A673 (cell line): ENCODE measurements at regions not wholly inside any gene's neighbourhood (a gene's known extent, or its start where the extent isn't known, plus 50 kb on each side); places are given as distances from the start of the nearest gene placed in this dataset.

Experiments
- BruUV-seq: library from RNA; stranded (reverse); fragments of 400-500 nt; replicated peaks from 2 replicates; lab custom pipeline; 2021; lab: Mats Ljungman, UMichigan
- CTCF ChIA-PET: fragments of 300-600 bp; sonication (Branson Sonifier 250); formaldehyde crosslinking; loops from one replicate; lab custom pipeline; 2022; ENCODE audit warnings: antibody characterized with exemption; lab: Charles Lee
- POLR2A ChIA-PET: fragments of 300-600 bp; sonication (Branson Sonifier 250); formaldehyde crosslinking; loops from one replicate; lab custom pipeline; 2022; ENCODE audit warnings: antibody characterized with exemption; ENCODE audit not compliant: low non-redundant PET; lab: Charles Lee
- DNase-seq: peaks from one replicate; pipeline ENCODE4 v3.0.0-alpha.2; 2015; ENCODE audit warnings: low spot score
- H3K27ac ChIP-seq: fragments of 200-600 bp; sonication (generic); 2 replicates; pipeline ENCODE4 v1.5.1; 2016; ENCODE audit warnings: mixed run types, low read depth, mild to moderate bottlenecking, mixed read lengths, antibody characterized with exemption, low read length; ENCODE audit not compliant: poor library complexity, severe bottlenecking
- H3K27me3 ChIP-seq: fragments of 200-600 bp; sonication (generic); replicated peaks from 2 replicates; pipeline ENCODE4 v1.6.1; 2017; ENCODE audit warnings: mixed run types, low read depth, mild to moderate bottlenecking, mixed read lengths, antibody characterized with exemption, low read length; ENCODE audit not compliant: insufficient read depth, poor library complexity
- H3K36me3 ChIP-seq: fragments of 200-600 bp; sonication (generic); 2 replicates; pipeline ENCODE4 v1.6.1; 2016; ENCODE audit warnings: mixed run types, mild to moderate bottlenecking, mixed read lengths, antibody characterized with exemption, low read length; ENCODE audit not compliant: insufficient read depth, poor library complexity, severe bottlenecking
- H3K4me1 ChIP-seq: fragments of 200-600 bp; sonication (generic); 2 replicates; pipeline ENCODE4 v1.6.1; 2017; ENCODE audit warnings: mixed run types, mild to moderate bottlenecking, mixed read lengths, antibody characterized with exemption, low read length; ENCODE audit not compliant: insufficient read depth, poor library complexity, severe bottlenecking
- H3K4me3 ChIP-seq: fragments of 200-600 bp; sonication (generic); 2 replicates; pipeline ENCODE4 v1.5.1; 2016; ENCODE audit warnings: low read depth, mixed run types, mild to moderate bottlenecking, mixed read lengths, low read length; ENCODE audit not compliant: poor library complexity, severe bottlenecking
- H3K9me3 ChIP-seq: fragments of 200-600 bp; sonication (generic); 2 replicates; pipeline ENCODE4 v1.6.1; 2016; ENCODE audit warnings: mixed run types, low read depth, mild to moderate bottlenecking, mixed read lengths, antibody characterized with exemption, low read length; ENCODE audit not compliant: poor library complexity, severe bottlenecking
- CTCF ChIP-seq: fragments of 300-800, 200-600 bp; sonication (generic); conservative IDR thresholded peaks from 2 replicates; pipeline ENCODE4 v1.5.1; 2017; ENCODE audit warnings: low read depth, mild to moderate bottlenecking, antibody characterized with exemption, low read length, moderate library complexity, mixed read lengths
- EZH2 ChIP-seq: fragments of 200-600 bp; sonication (generic); IDR thresholded peaks from 2 replicates; pipeline ENCODE4 v1.6.1; 2017; ENCODE audit warnings: borderline replicate concordance, low read depth, mild to moderate bottlenecking, mixed read lengths, antibody characterized with exemption, low read length; ENCODE audit not compliant: poor library complexity, severe bottlenecking
- intact Hi-C: fragments of 100-400 bp; cut with micrococcal nuclease; formaldehyde crosslinking; loops from one replicate; pipeline ENCODE4 v1.10.0; 2022; ENCODE audit not compliant: unreplicated experiment

DNA sequence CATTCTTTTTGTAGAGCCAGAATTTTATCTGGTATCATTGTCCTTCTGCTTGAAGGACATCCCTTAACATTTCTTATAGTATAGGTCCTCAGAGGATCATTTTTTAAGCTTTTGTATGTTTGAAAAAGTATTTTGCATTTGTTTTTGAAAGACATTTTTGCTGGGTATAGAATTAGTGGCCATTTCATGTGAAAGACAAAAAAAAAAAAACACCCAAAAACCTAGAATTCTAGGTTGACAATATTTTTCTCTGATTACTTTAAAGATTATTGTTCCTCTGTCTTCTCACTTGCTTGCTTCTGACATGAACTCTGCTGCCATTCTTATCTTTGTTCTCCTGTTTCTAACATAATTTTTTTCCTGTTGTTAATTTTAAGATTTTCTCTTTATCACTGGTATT, 75.7 kb upstream of the SLC22A16 start:
- intact Hi-C loops = no loop called here
- Histone ChIP-seq H3K27me3 (peaks cover 11% of the 10 kb centered on the region), H3K36me3 (no peaks in the 10 kb centered on the region), H3K4me1 (no peaks in the 10 kb centered on the region), H3K9me3 (no peaks in the 10 kb centered on the region), H3K27ac (no peak overlapping the region), H3K4me3 (no peak overlapping the region)
- TF ChIP-seq CTCF (no peak), EZH2 (no peak)
- ChIA-PET CTCF (no interaction called here), POLR2A (no interaction called here)
- no TSS peak for BruUV-seq
- DNase-seq = no peak

- Histone ChIP-seq H3K4me1 (no peaks in the 10 kb centered on the region), H3K27me3 (peaks cover 6% of the 10 kb centered on the region), H3K4me3 (no peak overlapping the region), H3K9me3 (no peaks in the 10 kb centered on the region), H3K36me3 (no peaks in the 10 kb centered on the region), H3K27ac (no peak overlapping the region)
- no TSS peak for BruUV-seq
- ChIA-PET POLR2A (no interaction called here), CTCF (interaction anchor here (0.6 kb wide), 1 partner anchor 24 kb away, joined by 9 read pairs; no protein-coding TSS in a partner anchor)
- intact Hi-C loops = no loop called here
- DNase-seq = no peak
- no peak for TF ChIP-seq CTCF
- no peak for TF ChIP-seq EZH2
Observed at GRCh38 chr6:110551088-110551487, 74.7 kb upstream of the SLC22A16 start.

- BruUV-seq = no TSS peak
- DNase-seq = no peak
- H3K27me3 ChIP-seq = peaks cover 5% of the 10 kb centered on the region
- H3K36me3 ChIP-seq = no peaks in the 10 kb centered on the region
- H3K9me3 ChIP-seq = no peaks in the 10 kb centered on the region
- POLR2A ChIA-PET = no interaction called here
- intact Hi-C loops = no loop called here
- H3K4me3 ChIP-seq = no peak overlapping the region
- TF ChIP-seq EZH2 (no peak), CTCF (no peak)
- CTCF ChIA-PET = no interaction called here
- H3K4me1 ChIP-seq = no peaks in the 10 kb centered on the region
- no peak overlapping the region for H3K27ac ChIP-seq
Observed at GRCh38 chr6:110550353-110550752, 73.9 kb upstream of the SLC22A16 start.
